ENCODE measurements at regions not wholly inside any gene's neighbourhood (a gene's known extent, or its start where the extent isn't known, plus 50 kb on each side); places are given as distances from the start of the nearest gene placed in this dataset.
A peak's percentile ranks its signal among the peaks of the same experiment; 100 is the strongest.

DNA sequence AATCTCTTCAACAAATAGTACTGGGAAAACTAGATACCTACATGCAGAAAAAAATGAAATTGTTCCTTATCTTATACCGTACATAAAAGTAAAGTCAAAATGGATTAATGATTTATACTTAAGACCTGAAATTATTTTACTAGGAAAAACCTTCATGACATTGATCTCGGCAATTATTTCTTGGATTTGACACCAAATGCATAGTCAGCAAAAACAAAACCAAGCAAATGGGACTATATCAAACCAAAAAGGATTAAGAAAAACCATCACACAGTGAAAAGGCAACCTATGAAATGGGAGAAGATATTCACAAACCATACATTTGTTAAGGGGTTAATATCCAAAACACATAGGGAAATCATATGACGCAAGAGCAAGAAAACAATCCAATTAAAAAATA, 433.6 kb downstream of the LRATD1 start (continued):
- TF ChIP-seq CCAR2 (IDR thresholded peaks at IDR 0.05; ENCODE audit: low read depth, low read length) = no peak
- TF ChIP-seq PHB (CRISPR knock-in tag; IDR thresholded peaks at IDR 0.05) = no peak
- TF ChIP-seq C11orf30 (IDR thresholded peaks at IDR 0.05; ENCODE audit: low read depth) = peak; percentile 91
- TF ChIP-seq RFX1 (IDR thresholded peaks at IDR 0.05) = no peak
- no peak for TF ChIP-seq ADNP (tag; IDR thresholded peaks at IDR 0.05)
- no peak for TF ChIP-seq POLR2AphosphoS5 (IDR thresholded peaks at IDR 0.05; ENCODE audit: control insufficient read depth, insufficient read depth, low read depth, low read length)
- TF ChIP-seq NFIC (IDR thresholded peaks at IDR 0.05) = no peak
- TF ChIP-seq MAFK (IDR thresholded peaks at IDR 0.05; ENCODE audit: low read length) = peak; percentile 95
- TF ChIP-seq ZNF124 (CRISPR knock-in tag; IDR thresholded peaks at IDR 0.05) = no peak
- TF ChIP-seq PTTG1 (tag; IDR thresholded peaks at IDR 0.05; ENCODE audit: low read depth) = no peak
- no peak for TF ChIP-seq RBM25 (IDR thresholded peaks at IDR 0.05; ENCODE audit: low read depth, low read length, severe bottlenecking)
- no peak for TF ChIP-seq EZH2 (IDR thresholded peaks at IDR 0.05; ENCODE audit: borderline replicate concordance, low read depth, low read length)
- TF ChIP-seq GATA2 (CRISPR knock-in tag; IDR thresholded peaks at IDR 0.05) = no peak
- no peak for TF ChIP-seq THRAP3 (IDR thresholded peaks at IDR 0.05; ENCODE audit: borderline replicate concordance)
- TF ChIP-seq, protein P1, sequence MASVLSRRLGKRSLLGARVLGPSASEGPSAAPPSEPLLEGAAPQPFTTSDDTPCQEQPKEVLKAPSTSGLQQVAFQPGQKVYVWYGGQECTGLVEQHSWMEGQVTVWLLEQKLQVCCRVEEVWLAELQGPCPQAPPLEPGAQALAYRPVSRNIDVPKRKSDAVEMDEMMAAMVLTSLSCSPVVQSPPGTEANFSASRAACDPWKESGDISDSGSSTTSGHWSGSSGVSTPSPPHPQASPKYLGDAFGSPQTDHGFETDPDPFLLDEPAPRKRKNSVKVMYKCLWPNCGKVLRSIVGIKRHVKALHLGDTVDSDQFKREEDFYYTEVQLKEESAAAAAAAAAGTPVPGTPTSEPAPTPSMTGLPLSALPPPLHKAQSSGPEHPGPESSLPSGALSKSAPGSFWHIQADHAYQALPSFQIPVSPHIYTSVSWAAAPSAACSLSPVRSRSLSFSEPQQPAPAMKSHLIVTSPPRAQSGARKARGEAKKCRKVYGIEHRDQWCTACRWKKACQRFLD (CRISPR knock-in tag; IDR thresholded peaks at IDR 0.05) = no peak
- TF ChIP-seq POLR3A (IDR thresholded peaks at IDR 0.05; ENCODE audit: borderline replicate concordance, extremely low read depth, insufficient read depth, insufficient read length) = no peak
- no peak for TF ChIP-seq TARDBP (IDR thresholded peaks at IDR 0.05)
- TF ChIP-seq TAL1 (IDR thresholded peaks at IDR 0.05) = no peak
- no peak for TF ChIP-seq PURB (CRISPR knock-in tag; IDR thresholded peaks at IDR 0.05; ENCODE audit: low read depth)
- no peak for TF ChIP-seq LCOR (CRISPR knock-in tag; IDR thresholded peaks at IDR 0.05)
- TF ChIP-seq, protein P2, sequence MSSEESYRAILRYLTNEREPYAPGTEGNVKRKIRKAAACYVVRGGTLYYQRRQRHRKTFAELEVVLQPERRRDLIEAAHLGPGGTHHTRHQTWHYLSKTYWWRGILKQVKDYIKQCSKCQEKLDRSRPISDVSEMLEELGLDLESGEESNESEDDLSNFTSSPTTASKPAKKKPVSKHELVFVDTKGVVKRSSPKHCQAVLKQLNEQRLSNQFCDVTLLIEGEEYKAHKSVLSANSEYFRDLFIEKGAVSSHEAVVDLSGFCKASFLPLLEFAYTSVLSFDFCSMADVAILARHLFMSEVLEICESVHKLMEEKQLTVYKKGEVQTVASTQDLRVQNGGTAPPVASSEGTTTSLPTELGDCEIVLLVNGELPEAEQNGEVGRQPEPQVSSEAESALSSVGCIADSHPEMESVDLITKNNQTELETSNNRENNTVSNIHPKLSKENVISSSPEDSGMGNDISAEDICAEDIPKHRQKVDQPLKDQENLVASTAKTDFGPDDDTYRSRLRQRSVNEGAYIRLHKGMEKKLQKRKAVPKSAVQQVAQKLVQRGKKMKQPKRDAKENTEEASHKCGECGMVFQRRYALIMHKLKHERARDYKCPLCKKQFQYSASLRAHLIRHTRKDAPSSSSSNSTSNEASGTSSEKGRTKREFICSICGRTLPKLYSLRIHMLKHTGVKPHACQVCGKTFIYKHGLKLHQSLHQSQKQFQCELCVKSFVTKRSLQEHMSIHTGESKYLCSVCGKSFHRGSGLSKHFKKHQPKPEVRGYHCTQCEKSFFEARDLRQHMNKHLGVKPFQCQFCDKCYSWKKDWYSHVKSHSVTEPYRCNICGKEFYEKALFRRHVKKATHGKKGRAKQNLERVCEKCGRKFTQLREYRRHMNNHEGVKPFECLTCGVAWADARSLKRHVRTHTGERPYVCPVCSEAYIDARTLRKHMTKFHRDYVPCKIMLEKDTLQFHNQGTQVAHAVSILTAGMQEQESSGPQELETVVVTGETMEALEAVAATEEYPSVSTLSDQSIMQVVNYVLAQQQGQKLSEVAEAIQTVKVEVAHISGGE (CRISPR knock-in tag; IDR thresholded peaks at IDR 0.05) = no peak
- no peak for TF ChIP-seq KDM5B (IDR thresholded peaks at IDR 0.05; ENCODE audit: insufficient replicate concordance, low read depth, low read length)
- TF ChIP-seq CSDE1 (IDR thresholded peaks at IDR 0.05) = no peak
- TF ChIP-seq MAFF (IDR thresholded peaks at IDR 0.05; ENCODE audit: low read length) = peak; percentile 95
- no peak for TF ChIP-seq SREBF1 (IDR thresholded peaks at IDR 0.05; ENCODE audit: borderline replicate concordance, low read depth, low read length)
- TF ChIP-seq KAT2B (IDR thresholded peaks at IDR 0.05; ENCODE audit: low read depth, low read length) = no peak
- no peak for TF ChIP-seq HEY1 (CRISPR knock-in tag; IDR thresholded peaks at IDR 0.05; ENCODE audit: borderline replicate concordance)

All from K562 (cell line).